ENCODE measurements at regions not wholly inside any gene's neighbourhood (a gene's known extent, or its start where the extent isn't known, plus 50 kb on each side); places are given as distances from the start of the nearest gene placed in this dataset.

DNA sequence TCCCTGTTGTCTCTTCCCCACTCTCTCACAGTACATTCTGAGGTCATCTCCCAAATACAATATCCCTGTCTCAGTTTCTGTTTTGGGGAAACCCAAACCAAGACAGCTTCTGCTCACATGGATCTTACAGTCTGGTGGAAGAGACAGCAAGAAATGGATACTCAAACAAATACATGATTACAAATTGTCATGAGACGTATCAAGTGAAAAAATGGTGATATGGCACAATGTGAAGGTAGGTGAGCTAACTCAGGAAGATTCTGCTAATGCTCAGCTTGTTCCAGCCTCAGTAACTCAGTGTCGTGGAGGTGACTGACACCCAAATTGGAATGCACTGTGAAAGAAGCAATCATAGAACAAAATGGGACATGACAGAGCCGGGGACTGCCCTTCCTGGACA is 68.3 kb downstream of the CHST1 start:
- no peak for DNase-seq

DNA sequence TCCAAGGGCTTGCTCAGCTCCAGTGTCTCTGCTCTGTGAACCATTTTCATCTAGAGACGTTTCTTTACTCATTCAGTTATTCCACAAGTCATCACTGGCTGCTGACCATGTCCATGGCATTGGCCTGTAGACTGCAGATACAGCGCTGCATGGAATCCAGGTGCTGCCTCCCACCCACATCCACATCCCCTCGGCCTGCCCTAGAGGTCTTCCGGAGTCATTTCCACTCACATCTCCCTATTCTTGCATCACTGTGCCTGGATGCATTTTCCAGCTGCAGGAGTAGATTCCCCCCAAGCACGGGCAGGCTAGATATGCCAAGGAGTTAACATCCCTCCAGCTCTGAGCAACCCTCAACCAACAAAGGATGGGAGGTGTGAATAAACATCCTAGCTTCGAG is 68.9 kb downstream of the CHST1 start:
- DNase-seq: no peak

DNA sequence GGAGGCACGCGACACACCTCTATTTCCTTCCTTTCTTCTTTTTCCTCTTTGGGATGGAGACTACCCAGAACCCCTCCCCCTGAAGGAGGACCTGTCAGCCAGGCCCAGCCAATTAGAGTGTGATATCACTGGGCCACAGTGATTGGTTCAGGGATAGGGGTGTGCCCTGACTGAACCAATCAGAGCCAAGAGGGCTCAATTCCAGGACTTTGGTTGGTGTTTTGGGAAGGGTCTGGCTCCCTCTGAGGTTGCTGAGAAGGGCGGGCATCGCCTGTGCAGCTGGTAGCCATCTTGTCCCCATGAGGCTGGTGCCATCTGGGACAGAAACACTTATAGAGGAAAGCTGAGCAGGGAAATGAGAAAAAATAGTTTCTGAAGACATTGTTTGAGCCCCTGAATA is 71.4 kb downstream of the CHST1 start:
- no peak for DNase-seq

DNA sequence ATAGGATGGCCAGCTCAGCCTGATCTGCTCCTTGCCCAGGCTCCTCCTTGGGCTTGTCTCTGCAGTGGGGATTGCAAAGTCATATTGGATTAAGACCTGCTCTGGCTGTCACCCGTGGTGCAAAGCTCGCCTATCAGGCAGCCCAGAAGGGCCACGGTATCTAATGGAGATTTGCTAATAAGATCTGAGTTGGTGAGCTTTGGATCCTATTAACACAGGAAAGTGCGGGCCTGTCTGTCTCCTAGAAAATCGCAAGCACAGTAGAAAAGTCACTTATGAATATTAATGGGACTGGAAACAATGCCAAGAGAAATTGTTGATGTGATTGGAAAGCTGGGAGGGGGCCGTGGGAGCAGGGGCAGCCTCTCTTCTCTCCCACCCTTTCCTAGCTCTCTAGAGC is 72.8 kb downstream of the CHST1 start:
- DNase-seq: no peak

DNA sequence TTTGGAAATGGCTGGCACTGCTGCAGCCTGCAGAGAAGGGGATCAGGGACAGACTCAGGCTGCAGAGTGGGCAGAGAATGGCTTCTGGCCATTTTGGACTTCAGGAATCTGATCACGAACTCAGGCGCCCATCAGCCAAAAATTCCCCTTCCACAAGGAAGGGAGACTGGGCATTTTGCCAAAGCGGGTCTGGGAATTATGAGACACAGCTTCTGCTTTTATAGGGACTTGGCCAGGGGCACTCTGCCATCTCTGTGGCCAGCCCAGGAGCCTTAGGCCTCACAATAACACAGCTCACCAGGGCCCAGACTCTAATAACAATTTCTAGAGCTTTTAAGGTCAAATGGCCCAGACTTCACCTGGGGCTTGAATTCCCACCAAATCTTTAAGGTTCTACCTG is 74.7 kb downstream of the CHST1 start:
- no peak for DNase-seq

DNA sequence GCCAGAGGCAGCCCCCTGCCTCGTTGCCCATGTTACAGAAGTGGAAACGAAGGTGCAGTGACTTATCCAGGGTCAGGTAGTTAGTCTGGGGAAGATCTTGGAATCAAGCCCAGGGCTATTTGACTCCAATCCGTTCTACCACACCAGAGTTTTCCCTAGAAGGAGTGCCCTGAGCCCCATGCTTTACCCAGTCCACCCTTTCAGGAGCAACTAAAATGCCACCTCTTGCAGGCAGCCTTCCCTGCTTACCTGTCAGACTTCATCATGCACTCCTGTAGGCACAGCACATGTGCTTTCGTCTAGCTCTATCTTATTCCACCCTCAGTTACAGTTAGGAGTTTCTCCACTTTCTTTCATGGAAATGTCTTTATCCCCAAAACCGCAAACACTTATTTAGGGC is 80.2 kb downstream of the CHST1 start:
- no peak for DNase-seq

DNA sequence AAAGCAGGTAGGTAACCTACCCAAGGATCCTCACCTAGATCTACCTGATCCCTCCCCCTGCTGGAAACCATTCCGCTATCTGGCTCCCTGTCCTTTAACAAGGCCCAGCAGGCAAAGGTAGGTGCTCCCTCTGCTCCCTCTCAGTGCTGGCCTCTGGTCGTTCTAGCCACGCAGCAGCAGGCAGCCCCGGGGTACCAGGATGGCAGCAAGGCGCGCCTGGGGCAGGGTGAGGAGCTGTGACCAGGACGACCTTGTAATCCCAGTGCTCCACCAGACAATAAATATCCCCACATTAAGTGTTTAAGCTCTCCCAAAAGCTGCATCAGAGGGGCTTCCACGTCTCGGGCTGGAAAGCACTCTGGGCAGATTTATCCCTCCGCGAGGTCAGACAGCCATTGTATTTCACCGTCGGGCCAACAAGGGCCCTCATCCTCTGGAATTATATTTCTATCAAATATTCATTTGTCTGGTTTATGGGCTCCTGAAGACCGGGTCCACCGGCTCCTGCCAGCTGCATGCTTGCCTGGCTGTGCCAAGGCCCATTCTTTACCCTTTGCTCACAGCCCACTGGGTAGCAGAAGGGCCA is 81.3 kb downstream of the CHST1 start:
- DNase-seq: no peak

DNA sequence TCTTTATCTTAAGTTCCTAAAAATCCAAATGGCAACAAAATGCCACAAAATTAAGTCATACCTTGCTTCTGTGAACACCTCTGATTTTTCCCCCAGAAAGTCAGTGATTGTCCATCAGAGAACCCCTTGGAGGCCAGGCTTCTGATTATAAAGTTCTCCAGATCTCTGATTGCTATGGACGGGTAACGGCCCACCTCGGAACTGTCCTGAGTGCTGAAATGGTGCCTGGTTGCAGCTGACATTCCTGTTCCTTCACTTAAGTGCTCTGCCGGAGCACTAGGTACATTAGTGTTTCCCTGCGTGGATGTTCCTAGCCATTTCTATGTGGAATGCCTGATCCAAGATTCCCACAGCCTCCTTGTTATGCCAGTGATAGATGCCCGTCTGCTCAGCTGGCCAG is 85.0 kb downstream of the CHST1 start:
- no peak for DNase-seq

DNA sequence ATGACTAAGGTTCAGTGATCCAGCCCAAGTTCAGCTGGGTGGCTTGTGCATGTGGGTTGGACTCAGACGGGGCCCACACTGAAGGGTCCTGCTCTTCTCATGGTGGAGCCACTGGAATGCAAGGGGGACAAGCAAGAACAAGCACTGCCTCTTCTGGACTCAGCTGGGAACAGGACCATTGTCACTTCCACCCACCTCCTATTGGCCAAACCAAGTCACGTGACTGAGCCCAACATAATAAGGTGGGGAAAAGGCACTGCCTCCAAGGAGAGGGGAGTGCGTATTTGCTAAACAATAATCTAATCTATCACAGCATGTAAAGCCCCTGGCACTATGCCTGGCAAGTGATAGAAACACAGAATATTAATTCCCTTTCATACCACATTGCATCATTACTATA is 87.1 kb downstream of the CHST1 start:
- no peak for DNase-seq

DNA sequence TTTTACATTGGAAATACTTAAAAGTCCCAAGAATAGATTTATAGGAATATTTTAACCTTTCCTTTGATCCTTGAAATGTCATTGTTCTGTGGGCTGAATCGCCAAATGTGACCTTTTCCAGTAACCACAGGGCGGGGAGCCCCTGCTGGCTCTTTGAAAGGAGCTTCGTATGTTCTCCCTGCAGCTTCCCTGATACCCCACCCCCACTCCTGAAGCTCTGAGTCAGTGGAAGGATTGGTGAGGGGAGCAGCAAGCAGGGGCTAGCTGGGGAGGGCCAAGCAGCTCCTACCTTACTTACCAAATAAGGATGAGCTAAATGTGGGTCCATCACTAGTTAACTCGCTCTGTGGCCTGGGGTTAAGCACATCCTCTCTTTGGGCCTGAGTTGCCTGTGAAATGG is 87.7 kb downstream of the CHST1 start:
- no peak for DNase-seq

DNA sequence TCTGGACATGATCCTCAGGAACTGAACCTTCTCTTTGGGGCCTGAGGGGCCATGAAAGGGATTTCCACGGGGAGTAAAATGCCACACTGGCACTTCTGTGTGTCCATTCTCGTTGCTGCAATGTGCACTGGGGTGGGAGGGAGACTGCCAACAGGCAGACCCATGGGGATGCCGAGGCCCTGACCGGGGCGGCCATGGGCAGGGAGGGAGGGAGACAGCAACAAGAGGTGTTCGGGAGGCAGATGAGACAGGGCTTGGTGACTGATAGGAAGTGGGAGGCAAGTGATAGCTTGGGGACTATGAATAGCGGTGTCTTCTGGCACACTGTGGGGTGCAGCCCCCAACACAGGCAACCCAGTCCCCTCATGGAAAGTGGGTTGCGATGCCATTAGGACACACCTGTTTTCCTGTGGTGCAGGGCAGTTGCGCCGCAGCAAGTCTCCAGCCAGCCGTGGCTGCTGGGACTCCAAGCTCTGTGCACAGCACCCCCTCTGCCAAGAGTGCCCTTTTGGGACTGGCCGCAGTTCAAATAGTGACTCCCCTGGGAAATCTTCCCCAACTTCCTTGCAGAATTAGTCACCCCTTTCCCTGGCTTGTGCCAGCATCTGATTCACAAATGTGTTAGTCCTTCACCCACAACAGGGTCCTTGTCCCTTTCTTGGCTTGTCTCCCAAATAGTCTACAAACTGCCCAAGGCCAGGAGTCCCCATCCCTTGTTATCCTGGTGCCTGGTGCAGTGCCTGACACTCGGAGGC is 88.8 kb downstream of the CHST1 start:
- DNase-seq: no peak

DNA sequence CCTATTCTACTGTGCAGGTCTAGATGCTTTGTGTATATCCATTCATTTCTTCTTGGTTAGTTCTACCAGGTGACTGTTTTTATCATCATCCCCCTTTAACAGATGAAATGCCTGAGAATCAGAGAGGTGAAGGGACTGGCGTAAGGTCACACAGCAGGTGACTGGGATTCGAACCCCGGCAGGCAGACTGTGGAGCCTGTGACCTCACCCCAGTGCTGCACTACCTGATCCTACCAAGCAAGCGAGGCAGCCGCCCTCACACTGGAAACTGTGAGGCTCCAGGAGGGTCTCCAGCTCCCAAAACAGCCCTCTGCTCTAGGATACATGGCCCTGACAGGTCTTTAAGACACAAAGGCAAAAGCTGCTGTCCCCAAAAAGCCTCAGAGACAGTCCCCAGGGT is 91.7 kb downstream of the CHST1 start:
- DNase-seq: no peak

DNA sequence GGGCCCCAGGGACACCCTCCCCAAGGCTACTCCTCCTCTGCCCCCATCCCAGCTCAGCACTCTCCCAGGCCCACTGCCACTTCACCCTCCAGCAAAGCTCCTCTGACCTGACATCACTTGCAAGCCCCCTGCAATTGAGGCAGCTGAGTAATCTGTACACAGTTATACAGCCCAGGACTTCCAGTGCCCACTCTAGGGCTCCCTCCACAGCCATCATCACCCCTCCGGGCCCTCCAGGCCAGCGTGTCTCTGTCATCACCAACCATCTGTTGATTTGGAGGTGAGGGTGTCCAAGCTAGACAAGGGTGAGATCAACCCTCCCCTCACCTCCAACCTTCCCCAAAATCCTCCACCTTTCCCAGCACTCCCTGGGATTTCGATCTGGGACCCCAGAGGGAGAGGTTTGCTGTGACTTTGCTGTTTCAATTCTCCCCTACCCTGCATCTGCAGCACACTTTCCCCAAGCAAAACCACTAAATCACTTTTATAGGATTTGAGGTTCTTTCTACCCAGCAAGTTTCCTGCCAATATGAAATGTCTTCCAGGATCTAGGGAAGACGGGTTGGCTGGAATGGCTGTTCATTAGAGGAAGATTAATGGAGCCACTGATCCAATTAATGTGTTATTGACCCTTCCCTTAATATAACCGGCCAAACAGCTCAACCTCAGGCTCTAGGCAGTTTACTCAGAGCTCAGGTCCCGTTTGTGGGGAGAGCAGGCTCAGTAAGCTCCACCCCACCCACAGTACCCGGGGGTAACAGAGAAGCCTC is 92.9 kb downstream of the CHST1 start:
- DNase-seq: no peak

DNA sequence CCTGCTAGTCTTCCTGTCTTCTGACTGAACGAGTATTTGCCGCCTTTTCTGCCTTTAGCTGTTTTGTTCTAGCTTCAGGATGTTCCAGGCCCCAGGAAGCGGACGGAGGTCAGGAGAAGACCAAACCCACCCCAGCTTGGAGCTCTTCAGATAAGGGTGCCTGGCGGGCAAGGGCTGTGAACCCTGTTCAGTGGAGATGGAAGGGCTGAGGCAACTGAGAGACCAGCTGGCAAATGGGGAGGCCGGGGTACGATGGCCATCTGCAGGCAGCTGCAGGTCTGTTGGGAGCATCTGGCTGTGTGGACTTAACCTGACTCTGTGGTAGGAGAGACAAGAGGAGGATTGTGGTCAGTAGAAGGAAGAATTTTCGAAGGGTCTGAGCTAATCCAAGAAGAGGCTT is 95.6 kb downstream of the CHST1 start:
- no peak for DNase-seq

DNA sequence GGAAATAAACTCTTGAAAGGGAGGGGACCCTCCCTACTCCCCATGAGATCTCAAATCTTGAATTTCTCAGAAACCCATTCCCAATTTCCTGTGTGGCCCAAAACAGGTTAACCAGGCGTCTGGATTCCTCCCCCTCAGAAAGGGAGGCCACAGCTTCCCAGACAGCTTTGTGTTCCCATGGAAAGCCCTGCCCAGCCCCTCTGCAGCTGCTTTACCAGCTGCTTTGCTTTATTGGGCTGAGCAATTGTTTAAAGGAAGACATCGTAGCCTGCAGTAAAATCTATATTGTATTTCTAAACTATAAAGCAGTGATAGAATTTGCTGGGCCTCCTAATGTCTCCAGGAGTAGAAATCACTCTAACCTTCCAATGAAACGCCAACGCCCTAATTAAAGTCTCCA is 97.4 kb downstream of the CHST1 start:
- DNase-seq: no peak

DNA sequence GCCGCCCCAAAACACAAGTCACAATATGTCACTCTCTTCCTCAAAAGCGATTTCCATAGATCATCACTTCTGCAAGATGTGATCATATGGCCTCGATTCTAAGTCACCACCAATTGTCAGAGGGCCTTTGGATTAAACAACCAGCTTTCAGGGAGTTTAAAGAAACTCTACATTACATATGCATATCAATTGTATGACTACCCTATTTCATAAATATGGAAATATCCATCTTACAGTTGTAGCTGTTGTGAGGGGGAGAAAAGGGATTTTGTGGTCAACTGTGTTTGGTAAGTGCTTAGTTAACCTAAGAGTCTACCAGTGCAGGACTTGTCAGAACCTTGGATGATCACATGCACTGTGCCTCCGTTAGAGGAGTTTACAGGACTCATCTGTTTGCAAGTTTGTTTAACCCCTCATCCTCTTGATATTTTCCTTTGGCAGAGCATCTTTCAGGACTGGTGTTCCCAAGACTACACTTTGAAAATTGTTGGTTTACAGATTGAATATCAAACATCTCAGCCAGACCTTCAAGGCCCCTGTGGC is 99.9 kb downstream of the CHST1 start:
- DNase-seq: no peak

DNA sequence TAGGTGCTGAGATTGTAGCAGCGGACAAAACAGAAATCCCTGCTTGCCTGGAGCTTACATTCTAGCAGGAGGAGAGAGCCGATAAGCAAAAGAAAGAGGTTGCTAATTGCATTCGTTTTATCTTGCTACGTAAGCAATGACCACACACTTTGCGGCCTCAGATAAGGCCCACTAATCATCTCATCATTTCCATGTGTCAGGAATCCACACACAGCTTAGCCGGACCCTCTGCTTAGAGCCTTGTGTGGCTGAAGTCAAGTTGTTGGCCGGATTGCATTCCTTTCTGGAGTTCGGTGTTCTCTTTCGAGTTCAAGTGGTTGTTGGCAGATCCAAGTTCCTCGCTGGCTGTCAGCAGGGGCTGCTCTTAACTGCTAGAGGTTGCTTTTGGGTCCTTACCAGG is 101.6 kb downstream of the CHST1 start:
- no peak for DNase-seq

DNA sequence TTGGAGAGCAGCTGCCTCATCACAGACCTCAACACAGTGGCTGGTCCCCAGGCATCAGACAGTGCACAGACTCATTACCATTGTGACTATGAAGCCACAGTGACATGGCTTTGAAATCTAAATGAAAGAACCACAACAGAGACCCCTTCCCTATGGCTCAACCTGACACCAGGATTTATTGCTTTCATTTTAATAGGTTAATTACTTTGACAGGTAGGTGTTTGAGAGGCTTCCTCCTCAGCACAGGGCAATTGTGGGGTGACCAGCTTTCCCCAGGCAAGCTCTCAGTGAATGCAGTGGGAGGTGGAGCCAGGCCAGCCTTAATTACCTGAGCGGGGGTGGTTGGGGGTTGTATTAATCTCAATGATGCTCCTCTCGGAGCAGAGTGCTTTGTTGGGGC is 102.3 kb downstream of the CHST1 start:
- DNase-seq: no peak

DNA sequence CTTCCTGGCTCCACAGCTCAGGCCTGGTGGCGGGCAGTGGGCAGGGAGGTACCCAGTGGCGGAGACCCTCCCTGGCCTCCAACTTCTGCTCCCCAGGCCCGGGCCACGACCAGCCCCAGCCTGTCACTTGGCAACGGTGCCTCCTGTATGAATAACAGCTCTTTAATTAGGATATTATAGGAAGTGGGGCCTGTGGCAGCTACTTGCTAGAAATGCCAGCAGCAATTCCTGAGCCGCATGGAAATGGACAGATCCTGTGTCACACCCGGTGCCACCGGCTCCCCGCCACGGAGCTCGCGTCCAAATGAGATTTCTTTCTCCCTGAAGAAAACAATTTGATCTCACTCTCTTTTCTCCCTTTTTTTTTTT is 104.5 kb downstream of the CHST1 start:
- DNase-seq: no peak

DNA sequence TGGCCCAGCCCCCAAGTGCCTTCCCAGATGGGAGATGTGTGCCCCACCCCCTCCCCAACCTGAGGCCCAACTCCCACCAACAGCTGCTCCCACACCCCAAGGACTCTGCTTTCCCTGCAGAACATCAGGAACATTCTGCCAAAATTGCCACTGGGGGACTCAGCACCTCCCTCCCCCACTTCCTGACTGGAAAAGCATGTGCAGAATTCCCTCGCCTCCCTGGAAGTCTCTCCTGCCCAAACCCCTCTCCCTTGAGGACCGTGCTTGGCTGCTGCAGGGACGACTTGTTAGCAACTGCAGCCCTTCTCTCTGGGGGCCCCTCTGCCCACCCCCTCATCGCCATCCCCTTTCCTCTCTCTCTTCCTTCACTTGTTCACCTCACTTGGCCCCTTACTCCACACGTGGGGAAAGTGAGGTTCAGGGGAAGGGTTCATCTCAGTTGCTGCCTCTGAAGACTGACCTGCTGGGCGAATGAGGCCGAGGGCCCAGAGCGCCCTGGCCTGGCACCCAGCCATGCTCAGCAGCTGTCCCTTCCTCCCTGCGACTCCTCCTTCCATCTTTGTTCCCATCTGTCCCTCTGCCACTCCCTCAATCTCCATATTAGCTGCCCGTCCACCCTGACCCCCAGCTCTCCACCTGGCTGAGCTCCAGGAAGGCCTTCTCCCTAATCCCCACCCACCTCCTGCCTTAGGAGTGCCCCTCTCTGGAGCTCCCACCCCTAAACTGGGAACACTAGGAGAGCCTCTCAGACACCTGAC is 105.1 kb downstream of the CHST1 start:
- DNase-seq: no peak

DNA sequence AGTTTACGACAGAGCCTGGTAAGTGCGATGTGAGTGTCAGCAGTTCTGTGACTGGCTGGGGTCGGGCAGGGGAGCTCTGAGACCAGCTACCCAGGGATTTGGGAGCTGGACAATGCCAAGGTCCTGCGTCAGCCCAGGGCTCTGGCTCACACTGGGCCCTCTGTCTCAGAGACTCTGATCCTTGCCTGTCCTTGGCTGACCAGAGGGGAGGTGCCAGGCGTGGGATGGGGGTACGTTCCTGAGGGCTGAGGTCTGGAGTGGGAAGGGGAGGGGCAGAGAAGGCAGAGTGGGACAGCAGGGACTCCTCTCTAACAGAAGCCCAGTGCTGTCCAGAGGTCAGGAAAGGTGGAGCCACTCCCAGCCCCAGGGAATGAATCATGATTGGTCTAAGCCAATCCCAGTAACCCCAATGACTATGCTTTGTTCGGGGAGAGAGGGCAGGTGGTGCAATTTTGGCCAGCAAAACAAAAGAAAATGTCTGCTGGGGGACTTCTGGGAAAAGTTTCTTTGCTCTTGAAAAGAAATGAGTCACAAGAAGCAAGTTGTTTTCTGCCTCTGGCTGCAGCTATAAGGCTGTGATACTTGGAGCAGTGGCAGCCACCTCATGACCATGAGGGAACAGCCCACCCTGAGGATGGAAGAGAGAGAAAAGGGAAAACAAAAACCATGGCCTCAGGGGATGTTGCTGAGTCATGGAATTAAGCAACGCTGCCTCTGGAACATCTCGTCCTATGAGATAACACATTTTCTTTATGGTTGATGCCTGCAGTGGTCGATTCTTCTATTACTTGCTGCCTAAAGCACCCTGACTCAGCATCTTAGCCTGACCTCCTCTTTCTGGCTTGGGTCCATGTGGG is 108.3 kb downstream of the CHST1 start:
- DNase-seq: no peak

DNA sequence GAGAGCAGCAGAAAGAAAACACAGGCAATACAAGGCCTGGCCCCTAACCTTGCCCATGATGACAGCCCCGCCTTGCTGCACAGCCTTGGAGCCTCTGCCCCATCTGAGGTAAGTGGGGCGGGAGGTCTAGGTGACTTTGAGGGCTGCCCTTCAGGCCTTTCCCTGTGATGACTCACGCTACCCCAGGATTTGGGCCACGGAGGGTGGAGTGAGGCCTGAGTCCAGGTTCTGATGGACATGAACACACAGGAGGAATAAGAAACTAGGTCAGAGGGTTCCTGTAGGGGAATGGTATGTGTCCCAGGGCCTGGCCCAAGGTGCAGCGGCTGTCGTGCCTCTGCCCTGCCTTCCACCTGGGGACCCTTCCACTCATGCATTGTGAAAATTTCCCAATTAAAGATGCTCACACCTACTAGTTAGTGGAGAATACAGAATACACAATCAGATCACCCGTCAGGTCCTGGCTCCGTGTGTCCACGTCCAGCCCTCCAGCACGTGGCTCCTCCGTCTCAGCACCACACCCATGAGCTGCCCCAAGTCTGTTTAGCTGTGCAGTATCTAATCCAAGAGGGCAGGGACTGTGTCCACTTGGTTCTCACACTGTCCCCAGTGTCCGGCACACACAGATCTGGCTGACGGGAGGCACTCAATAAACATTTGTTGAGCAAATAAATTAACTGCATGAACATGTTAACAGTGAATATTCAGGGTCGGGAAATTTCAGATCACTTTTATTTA is 111.0 kb downstream of the CHST1 start:
- no peak for DNase-seq
